ENCODE measurements at regions not wholly inside any gene's neighbourhood (a gene's known extent, or its start where the extent isn't known, plus 50 kb on each side); places are given as distances from the start of the nearest gene placed in this dataset.

DNA sequence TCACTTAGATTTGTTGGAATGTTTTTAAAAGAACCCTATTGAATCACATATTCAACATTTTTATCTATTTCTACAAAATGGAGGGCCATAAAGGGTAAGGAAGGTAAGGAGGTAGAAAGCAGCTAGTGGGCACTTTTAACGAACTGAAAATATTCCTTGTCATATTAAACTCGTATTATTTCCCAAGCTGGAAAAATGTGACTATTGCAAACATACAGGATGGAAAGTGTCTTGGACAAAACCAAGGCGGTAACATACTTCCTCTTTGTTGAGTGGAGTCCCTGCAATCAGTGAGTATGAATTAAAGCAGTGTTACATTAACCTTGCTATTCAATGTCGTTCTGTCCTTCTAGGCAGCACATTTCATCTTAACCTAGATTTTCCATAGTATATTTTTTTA, 165.6 kb downstream of the RCN1 start:
- DNase-seq (ENCODE audit: extremely low spot score, insufficient read length, low read depth) = no peak
- FAIRE-seq = no peak

DNA sequence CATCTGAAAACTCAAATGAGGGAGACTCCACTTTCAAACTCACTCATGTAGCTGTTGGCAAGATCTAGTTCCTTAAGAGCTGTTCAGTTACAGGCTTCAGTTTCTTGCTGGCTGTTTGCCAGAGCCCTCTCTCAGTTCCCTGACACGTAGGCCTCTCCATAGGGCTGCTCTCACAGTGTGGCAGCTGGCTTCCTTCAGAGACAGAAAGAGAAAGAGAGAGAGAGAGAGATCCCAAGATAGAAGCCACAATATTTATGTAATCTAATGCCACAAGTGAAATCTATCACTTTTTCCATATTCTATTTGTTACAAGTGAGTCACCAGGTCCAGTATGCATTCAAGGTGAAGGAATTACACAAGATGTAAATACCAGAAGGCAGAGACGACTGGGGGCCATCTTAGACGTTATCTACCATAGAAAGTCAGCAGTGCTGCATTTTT, 168.8 kb downstream of the RCN1 start:
- FAIRE-seq = peak; percentile 18

DNA sequence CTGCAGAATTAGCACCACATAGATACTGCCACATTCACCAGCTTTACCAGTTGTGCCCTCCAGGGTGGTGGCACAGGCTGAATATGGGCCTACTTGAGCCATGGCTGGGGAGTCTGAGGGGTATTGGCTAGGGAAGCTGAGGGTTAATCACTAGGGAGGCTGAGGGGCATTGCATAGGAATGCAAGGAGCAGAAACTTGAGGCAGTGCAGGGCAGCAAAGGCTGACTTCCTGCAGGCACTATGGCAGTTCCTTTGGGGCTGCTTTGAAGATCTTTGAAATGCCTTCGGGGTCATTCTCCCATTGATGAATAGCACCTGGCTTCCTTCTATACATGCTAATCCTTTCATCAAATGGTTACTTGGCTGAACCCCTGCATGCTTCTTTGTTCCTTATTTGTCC, 171.5 kb downstream of the RCN1 start:
- no peak for DNase-seq (ENCODE audit: extremely low spot score, insufficient read length, low read depth)
- no peak for FAIRE-seq

More for the DNA sequence above, 168.8 kb downstream of the RCN1 start:
- no peak for DNase-seq (ENCODE audit: extremely low spot score, insufficient read length, low read depth)

DNA sequence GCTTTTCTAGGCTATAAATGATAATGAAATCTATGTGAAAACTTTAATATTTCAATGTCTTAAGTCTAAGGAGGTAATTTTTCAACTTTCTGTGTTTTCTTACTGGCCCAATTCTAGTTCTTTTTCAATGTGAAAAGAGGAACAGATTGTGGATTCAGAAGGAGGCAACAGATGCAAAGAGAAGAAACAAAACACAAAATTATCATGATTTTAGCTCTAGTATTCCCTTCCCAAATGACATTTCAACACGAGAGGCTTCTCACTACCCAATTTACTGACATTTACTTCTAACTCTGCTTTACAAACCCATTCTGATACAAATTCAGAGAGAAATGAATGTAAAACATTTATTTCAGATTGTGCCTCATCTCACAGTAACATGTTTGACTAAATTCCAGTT, 169.4 kb downstream of the WT1 start:
- no peak for FAIRE-seq
- no peak for DNase-seq (ENCODE audit: extremely low spot score, insufficient read length, low read depth)

DNA sequence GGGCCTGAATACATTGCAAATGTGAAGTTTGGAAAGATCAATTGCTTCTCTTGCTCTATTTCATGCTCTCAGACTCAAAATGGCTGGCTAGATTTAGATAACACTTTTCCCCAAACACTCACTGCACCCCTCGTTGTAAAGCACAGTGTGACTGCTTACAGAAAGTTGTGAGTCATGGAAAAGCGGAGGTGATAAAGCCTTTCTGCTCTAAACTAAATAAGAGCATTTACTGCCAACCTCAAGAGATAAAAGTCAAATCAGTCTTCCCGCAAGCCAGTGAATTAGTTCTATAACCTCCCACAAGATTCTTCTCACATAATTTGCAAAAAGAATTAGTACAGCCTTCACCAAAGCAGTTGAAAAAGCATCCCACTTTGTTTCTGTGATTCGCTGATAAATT, 168.7 kb downstream of the WT1 start:
- no peak for DNase-seq (ENCODE audit: extremely low spot score, insufficient read length, low read depth)
- no peak for FAIRE-seq

DNA sequence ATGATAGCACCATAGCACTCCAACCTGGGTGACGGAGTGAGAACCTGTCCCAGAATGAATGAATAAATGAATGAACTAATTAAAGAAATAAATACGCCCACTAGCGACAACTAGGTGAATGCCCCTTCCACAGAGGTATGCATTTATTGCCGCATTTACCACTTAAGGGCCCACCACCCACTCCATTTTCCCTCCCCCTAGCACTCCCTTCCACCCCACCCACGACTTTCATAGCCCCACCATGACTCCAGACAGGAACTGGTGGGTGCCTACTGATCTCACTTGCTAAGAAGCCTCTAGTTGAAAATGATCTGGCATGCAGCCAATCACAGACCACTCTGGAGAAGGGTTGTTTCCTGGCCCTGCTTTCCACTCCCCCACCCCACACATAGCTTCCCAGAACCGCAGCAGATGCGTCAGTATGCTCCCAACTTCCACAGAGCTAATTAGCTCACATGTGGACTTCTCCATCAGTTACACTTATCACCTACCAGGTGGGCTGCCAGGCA, 167.6 kb downstream of the WT1 start:
- FAIRE-seq (no peak), DNase-seq (ENCODE audit: extremely low spot score, insufficient read length, low read depth) (no peak)

DNA sequence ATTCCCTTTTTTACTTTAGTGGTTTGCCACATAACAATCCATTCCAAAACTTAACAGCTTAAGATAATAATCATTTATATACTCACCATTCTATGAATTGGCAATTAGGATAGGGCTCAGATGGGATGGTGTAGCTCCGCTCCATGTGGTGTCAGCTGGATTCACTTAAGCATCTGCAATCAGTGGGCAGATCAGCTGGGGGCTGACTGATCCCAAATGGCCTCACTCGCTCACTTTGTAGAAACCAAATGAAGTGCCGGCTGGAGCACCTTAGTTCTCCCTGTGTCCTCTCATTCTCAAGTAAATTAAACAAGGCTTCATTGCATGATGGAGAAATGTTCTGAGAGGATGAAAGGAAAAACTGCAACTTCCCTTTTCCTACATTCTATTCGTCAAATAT, 161.4 kb downstream of the WT1 start:
- no peak for DNase-seq (ENCODE audit: extremely low spot score, insufficient read length, low read depth)
- FAIRE-seq = no peak

DNA sequence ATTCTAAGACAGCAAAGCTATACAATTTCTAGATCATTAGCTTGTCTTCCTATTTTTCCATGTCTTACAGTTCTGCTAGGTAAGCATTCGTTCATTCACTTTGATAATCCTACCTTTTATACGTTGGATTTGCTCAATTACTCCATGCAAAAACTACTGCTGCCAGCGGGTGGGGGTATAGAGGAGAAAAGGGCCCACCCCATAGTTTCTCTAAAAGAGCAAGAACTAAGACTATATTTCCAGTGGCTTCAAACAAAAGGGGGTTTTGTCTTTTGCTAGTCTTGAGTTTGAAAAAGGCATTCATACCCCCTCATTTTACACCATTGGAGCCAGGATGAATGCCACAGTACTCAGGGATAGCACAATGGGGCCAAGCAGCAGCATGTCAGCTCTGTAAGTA, 155.7 kb downstream of the WT1 start:
- DNase-seq (ENCODE audit: extremely low spot score, insufficient read length, low read depth) (no peak), FAIRE-seq (no peak)

DNA sequence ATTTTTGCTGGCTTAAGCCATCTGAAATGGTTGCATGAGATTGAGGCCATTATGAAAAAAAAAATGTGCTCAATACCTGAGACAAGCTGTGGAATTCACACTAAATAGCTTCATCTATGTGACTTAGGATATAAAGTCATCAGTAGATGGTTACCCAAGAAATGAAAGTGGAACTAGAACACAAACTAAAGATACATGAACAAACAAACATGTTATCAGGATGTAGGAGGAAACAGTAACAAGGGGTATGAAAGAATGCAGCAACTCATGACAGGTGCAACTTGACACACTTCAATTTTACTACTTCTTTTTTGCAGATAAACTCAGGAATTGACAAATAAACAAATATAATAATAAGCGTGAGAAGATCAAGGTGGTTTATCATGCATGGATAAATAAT, 155.0 kb downstream of the WT1 start:
- FAIRE-seq (no peak), DNase-seq (ENCODE audit: extremely low spot score, insufficient read length, low read depth) (no peak)

DNA sequence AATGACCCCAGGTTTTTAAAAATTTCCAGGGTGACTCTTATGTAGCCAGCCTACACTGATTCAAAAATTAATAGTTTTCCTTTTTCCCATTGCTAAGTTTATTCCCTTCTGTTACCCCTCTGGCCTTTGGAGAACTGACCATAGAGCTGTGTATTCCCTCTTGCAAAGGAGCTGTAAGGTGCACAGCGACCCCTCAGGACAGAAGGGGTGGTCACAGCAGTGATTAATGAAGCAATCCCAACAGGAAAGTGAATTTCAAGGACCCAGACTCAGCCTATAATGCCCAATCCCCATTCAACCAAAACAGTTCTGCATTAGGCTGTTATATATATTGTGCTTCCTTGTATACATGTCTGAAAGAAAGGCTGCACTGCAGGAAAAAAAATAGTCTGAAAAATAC, 147.1 kb downstream of the WT1 start:
- no peak for DNase-seq (ENCODE audit: extremely low spot score, insufficient read length, low read depth)
- FAIRE-seq = no peak

DNA sequence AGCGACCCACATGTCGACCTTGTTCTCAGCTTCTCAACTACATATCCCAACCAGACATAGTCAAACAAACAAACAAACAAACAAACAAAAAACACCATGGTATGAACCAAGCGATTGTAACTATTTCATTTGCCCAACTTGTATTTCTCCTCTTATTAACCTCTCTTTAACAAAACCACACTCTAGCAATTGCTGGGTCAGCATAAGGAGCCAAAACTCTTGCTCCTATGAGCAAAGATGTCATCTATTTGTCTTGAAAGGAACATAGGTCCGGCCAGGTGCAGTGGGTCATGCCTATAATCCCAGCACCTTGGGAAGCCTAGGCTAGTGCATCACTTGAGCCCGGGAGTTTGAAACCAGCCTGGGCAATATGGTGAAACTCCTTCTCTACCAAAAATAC, 145.6 kb downstream of the WT1 start:
- DNase-seq (ENCODE audit: extremely low spot score, insufficient read length, low read depth) = no peak
- FAIRE-seq = no peak

DNA sequence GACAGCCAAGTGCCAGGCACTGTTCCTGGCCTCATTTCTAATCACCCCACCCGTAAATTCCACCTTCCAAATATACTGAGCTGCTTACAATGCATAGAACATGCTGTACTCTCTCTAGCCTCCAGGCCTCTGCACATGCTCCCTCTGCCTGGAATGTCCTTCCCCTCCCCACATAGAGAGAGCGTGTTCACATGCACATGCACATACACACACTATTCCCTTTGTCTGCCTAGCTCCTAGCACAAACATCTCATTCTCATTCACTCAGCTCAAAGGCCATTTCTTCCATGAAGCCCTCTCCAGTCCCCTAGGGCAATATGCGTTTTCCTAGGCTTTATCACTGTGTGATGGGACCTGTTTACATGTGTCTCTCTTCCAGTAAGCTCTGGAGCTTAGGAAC, 144.6 kb downstream of the WT1 start:
- DNase-seq (ENCODE audit: extremely low spot score, insufficient read length, low read depth) (no peak), FAIRE-seq (no peak)

DNA sequence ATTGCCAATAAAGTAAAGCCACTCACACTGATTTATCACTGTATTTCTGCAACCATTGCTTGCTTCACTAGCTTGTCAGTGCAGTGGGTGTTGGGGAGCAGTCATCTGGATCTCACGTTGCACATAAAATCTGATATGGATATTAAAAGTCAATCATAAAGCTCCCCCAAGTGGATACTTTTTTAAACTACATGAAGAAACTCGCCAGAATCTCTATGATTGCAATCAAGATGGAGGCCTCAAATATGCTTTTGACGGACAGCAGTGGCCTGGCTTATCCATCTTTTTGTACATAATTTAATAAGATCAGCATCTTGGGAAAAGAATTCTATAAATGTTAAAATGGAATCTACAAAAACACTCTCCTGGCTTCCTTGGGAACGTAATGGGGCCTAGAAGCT, 137.7 kb downstream of the WT1 start:
- FAIRE-seq = peak; percentile 33
- no peak for DNase-seq (ENCODE audit: extremely low spot score, insufficient read length, low read depth)

DNA sequence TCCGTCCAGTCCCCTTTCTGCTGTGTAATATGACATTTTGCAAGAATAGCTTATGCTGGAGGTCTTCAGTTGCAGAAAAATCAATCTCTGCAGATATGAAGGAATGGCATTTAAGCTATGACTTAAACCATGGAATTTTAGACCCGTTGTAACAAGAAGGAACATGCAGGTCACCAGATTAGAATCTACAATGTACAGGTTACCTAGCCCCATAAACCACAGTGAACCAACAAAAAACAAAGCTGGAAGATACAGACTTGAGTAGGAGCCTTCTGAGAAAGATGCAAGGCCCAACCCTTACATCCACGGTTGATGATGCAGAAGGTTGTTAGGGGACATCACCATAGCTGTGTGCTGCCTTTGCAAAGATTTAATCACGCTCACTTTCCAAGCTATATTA, 132.5 kb downstream of the WT1 start:
- DNase-seq (ENCODE audit: extremely low spot score, insufficient read length, low read depth) = no peak
- FAIRE-seq = no peak

DNA sequence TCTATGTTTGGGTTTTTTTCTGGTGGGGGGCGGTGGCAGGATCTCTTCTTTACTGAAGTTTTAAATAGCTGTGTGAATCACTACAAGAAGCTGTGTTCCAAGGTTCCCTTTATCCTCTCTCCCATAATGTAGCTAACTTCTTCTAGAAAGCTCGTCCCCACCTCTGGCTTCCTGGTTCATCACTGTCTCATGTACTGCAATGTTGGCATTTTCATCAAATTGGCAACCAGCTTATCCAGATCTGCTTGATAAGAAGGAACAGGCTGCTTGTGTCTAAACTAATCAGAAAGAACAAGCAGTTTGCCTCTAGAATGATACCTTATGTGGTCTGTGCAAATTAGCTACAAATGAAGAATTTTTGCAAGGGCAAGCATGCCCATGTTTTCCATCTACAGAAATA, 130.8 kb downstream of the WT1 start:
- FAIRE-seq (no peak), DNase-seq (ENCODE audit: extremely low spot score, insufficient read length, low read depth) (no peak)

DNA sequence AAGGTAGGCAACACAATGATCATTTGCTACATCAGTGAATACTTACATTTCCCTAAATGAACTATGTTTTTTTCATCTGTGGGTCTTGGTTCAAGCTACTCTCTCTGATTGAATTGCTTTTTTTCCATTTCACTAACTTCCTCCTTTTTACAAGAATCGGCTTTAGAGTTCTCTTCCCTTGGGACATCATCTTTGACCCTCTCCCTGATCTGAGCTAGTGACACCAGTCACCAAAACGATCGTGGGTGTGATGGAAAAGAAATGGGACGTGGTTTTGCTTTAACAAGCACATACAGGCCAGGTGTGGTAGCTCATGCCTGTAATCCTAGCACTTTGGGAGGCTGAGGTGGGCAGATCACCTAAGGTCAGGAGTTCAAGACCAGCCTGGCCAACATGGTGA, 129.9 kb downstream of the WT1 start:
- FAIRE-seq (no peak), DNase-seq (ENCODE audit: extremely low spot score, insufficient read length, low read depth) (no peak)

DNA sequence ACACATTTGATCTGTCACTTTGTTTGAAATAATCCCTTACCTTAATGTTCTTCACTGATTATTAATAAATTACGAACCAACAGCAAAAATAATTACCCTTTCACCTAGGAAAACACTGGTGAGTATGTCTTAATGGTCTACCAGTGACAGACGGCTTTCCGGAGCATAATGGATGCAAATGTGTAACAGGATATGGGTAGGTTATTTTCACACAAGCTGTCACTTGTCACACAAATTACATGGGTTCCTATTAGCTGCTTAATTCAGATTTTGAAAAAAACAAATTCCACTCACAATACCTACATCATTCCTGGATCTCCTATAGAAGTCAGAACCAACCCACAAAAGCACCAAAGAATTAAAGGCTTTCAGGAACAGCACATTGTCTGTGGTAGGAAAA, 127.9 kb downstream of the WT1 start:
- FAIRE-seq = no peak
- no peak for DNase-seq (ENCODE audit: extremely low spot score, insufficient read length, low read depth)

DNA sequence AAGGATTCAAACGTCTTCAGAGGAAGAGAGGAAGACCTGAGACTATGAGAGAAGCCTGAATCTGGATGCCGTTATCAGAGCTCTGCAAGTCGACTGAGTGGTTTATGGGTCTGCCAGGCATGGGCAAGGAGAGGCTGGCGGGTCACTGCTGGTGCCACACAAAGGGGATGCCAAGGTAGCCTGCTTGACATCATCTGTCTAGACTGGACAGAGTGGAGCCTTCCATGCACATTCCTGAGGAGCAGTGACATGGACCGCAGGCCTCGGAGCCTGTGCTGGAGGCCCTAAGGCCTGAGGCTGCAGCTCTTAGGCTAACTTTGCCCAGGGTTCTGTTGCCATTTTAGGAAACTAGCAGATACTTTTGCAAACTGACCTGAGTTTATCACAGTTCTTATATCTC, 127.4 kb downstream of the WT1 start:
- FAIRE-seq (no peak), DNase-seq (ENCODE audit: extremely low spot score, insufficient read length, low read depth) (no peak)

DNA sequence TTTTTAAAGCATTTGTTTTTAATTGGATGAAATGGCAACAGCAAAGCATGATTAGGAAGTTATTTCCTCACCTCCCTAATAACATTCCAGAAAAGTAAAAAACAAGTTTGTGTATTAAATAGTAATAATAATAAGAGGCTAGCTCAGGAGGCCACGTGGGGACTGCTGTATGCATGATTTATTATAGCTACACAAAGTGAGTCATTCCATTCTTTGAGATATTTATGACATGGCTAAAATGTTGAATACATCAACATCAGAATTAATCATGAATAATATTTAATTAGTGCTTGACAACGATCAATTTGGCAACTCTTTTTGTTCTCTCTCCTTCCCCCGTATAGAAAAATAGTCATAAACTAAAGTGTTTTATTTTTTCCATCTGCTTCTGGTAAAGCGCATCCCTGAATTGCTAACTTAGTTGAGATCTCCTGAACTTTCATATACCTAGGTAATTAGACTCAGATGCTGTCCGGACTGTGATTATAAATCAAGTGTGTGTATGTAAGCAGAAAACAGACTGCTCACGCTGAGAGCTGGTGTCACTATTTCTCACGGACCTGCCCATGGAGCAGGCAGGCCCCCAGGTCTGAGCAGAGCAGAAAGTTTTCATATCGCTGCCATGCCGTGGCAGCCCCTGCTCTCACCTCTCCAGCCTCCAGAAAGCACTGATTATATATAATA, 125.7 kb downstream of the WT1 start:
- FAIRE-seq (no peak), DNase-seq (ENCODE audit: extremely low spot score, insufficient read length, low read depth) (no peak)

DNA sequence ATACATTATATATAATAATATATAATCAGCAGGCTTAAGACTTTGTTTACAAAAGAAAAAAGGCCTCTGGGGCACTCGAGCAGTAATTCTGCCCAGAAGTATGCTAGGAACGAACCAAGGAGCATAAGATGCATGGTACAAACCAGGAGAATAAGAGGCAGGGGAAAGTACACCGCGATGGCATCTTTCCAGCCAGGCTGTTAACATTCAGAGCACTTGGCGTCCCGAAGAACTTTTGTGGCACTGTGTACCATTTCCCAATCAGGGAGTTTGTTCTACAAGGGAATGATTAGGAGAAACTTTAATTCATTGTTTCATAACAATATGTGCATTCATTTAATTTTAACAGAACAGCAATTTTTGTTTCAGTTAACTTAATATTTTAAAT, 125.1 kb downstream of the WT1 start:
- no peak for DNase-seq (ENCODE audit: extremely low spot score, insufficient read length, low read depth)
- FAIRE-seq = no peak

DNA sequence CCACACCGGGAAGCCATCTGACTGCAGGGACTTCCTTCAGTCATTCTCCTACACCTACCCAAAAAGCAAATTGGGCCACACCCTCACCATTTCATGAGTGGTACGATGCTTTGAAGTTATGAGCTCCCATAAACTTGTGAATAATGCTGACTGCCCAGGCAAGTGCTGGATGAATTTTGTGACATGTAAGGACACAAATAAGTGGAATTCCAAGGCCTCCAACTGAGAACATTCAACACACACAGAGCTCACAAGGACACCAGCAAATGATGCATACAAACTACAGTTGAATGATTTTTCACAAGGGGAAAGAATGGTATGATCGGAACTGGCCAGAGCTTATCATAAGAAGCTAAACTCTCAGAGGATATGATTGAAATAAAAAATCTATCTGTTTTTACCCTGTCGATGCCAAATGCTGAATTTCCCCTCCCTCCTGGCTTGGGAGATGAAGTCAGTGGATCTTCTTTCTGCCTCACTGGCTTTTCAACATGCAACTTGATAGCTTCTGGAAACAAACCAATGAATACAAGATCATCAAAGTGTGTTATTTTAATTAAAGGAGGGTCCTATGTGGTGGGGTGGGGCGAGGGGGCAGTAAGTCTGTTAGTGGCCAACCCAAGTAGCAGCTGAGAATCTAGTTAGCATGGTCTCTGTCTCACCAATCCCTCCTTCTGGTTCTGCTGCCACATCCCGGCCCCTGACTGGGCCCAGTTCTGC, 123.8 kb downstream of the WT1 start:
- DNase-seq (ENCODE audit: extremely low spot score, insufficient read length, low read depth) (no peak), FAIRE-seq (no peak)

All from GM18507 (cell line).